PC-9 (cell line): ENCODE measurements at regions not wholly inside any gene's neighbourhood (a gene's known extent, or its start where the extent isn't known, plus 50 kb on each side); places are given as distances from the start of the nearest gene placed in this dataset.

Source experiments
- CTCF ChIP-seq: fragments of 200-600 bp; sonication (generic); conservative IDR thresholded peaks from 2 replicates; pipeline ENCODE4 v1.6.1; 2017; ENCODE audit warnings: mixed run types, antibody characterized with exemption, mild to moderate bottlenecking, moderate library complexity
- EZH2 ChIP-seq: fragments of 200-600 bp; sonication (generic); IDR thresholded peaks from 2 replicates; pipeline ENCODE4 v1.8.0; 2017; ENCODE audit warnings: antibody characterized with exemption, low read depth

DNA sequence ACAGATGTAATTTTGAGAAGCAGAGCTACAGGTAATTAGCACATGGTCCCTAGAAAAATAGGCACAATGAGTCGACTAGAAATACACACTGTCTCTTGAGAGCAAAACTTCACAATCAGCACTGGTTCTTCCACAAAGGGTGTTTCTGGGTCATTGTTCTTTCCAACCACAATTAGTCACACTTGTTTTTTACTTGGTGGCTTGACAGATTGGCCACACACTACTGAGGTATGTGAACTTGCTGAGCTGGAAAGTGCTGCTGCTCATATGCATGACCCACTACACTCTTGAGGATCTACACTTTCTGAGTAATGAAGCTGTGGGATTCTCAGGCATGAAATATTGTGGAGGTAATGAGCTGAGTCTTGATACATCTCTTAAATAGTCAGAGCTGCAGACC is 347.7 kb downstream of the BCKDHB start:
- TF ChIP-seq CTCF (no peak), EZH2 (no peak)
